Mesenchymal stem cell (in vitro differentiated cells and primary cell): ENCODE measurements at regions not wholly inside any gene's neighbourhood (a gene's known extent, or its start where the extent isn't known, plus 50 kb on each side); places are given as distances from the start of the nearest gene placed in this dataset.

ENCODE experiments used
- DNase-seq: peaks from one replicate; pipeline ENCODE4 v3.0.0-alpha.2; 2013
- H2AFZ ChIP-seq: one replicate; pipeline ENCODE4 v1.6.1; 2013; ENCODE audit warnings: low read depth, mild to moderate bottlenecking, control low read depth, inconsistent platforms, low read length, moderate library complexity
- H2AK5ac ChIP-seq: 2 replicates; pipeline ENCODE4 v1.6.1; 2013; ENCODE audit warnings: low read length, moderate library complexity, mild to moderate bottlenecking, inconsistent platforms; ENCODE audit not compliant: severe bottlenecking
- H2BK120ac ChIP-seq: one replicate; pipeline ENCODE4 v1.6.1; 2013; ENCODE audit warnings: low read depth, mild to moderate bottlenecking, inconsistent platforms, low read length, moderate library complexity
- H2BK12ac ChIP-seq, 2 experiments: one replicate each; pipeline ENCODE4 v1.6.1; 2013; ENCODE audit warnings: inconsistent platforms in 2 of 2, low read length in 2 of 2, mild to moderate bottlenecking in 2 of 2, moderate library complexity in 2 of 2, control low read depth in 1 of 2
- H2BK15ac ChIP-seq: one replicate; pipeline ENCODE4 v1.6.1; 2013; ENCODE audit warnings: mild to moderate bottlenecking, low read depth, inconsistent platforms; ENCODE audit not compliant: poor library complexity, severe bottlenecking
- H2BK5ac ChIP-seq: 2 replicates; pipeline ENCODE4 v1.6.1; 2013; ENCODE audit warnings: low read depth, mild to moderate bottlenecking, low read length, control low read depth, inconsistent platforms; ENCODE audit not compliant: poor library complexity, severe bottlenecking
- H3K14ac ChIP-seq, 2 experiments: one replicate each; pipeline ENCODE4 v1.6.1; 2013; ENCODE audit warnings: inconsistent platforms in 2 of 2, low read length in 2 of 2, control low read depth in 1 of 2, mild to moderate bottlenecking in 1 of 2, moderate library complexity in 1 of 2
- H3K18ac ChIP-seq, 2 experiments: one replicate each; pipeline ENCODE4 v1.6.1; 2013; ENCODE audit warnings: inconsistent platforms in 2 of 2, low read length in 2 of 2, control low read depth in 1 of 2, low read depth in 1 of 2, mild to moderate bottlenecking in 1 of 2
- H3K23ac ChIP-seq, 2 experiments: one replicate each; pipeline ENCODE4 v1.6.1; 2013; ENCODE audit warnings: inconsistent platforms in 2 of 2, low read length in 2 of 2, mild to moderate bottlenecking in 2 of 2, moderate library complexity in 2 of 2, control low read depth in 1 of 2
- H3K27ac ChIP-seq: 2 replicates; pipeline ENCODE4 v1.5.1; 2013; ENCODE audit warnings: mild to moderate bottlenecking, moderate library complexity, low read length, control low read depth, inconsistent platforms; ENCODE audit not compliant: poor library complexity, severe bottlenecking
- H3K27me3 ChIP-seq, 2 experiments: 2 replicates each; pipeline versions ENCODE4 v1.6.1 to v1.7.0; 2013; ENCODE audit warnings: low read length in 2 of 2, mild to moderate bottlenecking in 2 of 2, moderate library complexity in 2 of 2, control low read depth in 1 of 2, inconsistent platforms in 1 of 2; ENCODE audit not compliant: control insufficient read depth in 1 of 2, insufficient read depth in 1 of 2
- H3K36me3 ChIP-seq, 2 experiments: 2 replicates each; pipeline versions ENCODE4 v1.6.1 to v1.7.0; 2013; ENCODE audit warnings: low read length in 2 of 2, control low read depth in 1 of 2, inconsistent platforms in 1 of 2, low read depth in 1 of 2, mild to moderate bottlenecking in 1 of 2; ENCODE audit not compliant: insufficient read depth in 2 of 2, control insufficient read depth in 1 of 2
- H3K4ac ChIP-seq, 2 experiments: one replicate each; pipeline ENCODE4 v1.6.1; 2013; ENCODE audit warnings: inconsistent platforms in 2 of 2, low read length in 2 of 2, mild to moderate bottlenecking in 2 of 2, moderate library complexity in 2 of 2, control low read depth in 1 of 2, low read depth in 1 of 2
- H3K4me1 ChIP-seq: 2 replicates; pipeline ENCODE4 v1.6.1; 2013; ENCODE audit warnings: low read depth, low read length, control low read depth; ENCODE audit not compliant: control insufficient read depth, insufficient read depth
- H3K4me2 ChIP-seq: 2 replicates; pipeline ENCODE4 v1.6.1; 2013; ENCODE audit warnings: low read length, mild to moderate bottlenecking, inconsistent platforms; ENCODE audit not compliant: poor library complexity, severe bottlenecking
- H3K4me3 ChIP-seq, 2 experiments: 2 replicates each; pipeline versions ENCODE4 v1.5.1 to v1.7.0; 2013; ENCODE audit warnings: low read length in 2 of 2, mild to moderate bottlenecking in 2 of 2, control low read depth in 1 of 2, low read depth in 1 of 2; ENCODE audit not compliant: insufficient read depth in 1 of 2
- H3K79me1 ChIP-seq: replicated peaks from 2 replicates; pipeline ENCODE4 v1.6.1; 2013; ENCODE audit warnings: mild to moderate bottlenecking, control low read depth, low read length, inconsistent platforms; ENCODE audit not compliant: poor library complexity, severe bottlenecking
- H3K9ac ChIP-seq: 2 replicates; pipeline ENCODE4 v1.7.0; 2013; ENCODE audit warnings: mild to moderate bottlenecking, low read length, moderate library complexity
- H3K9me3 ChIP-seq: 2 replicates; pipeline ENCODE4 v1.7.0; 2013; ENCODE audit warnings: mild to moderate bottlenecking, low read length; ENCODE audit not compliant: control insufficient read depth
- H4K8ac ChIP-seq: one replicate; pipeline ENCODE4 v1.6.1; 2013; ENCODE audit warnings: inconsistent platforms, mild to moderate bottlenecking, low read length, moderate library complexity
- H4K91ac ChIP-seq: one replicate; pipeline ENCODE4 v1.6.1; 2013; ENCODE audit warnings: mild to moderate bottlenecking, low read length, inconsistent platforms
- WGBS: methylation state at CpG from one replicate; pipeline ENCODE4 v1.1.7; 2013; ENCODE audit warnings: mixed read lengths; 5-methylcytosine and 5-hydroxymethylcytosine counted together

DNA sequence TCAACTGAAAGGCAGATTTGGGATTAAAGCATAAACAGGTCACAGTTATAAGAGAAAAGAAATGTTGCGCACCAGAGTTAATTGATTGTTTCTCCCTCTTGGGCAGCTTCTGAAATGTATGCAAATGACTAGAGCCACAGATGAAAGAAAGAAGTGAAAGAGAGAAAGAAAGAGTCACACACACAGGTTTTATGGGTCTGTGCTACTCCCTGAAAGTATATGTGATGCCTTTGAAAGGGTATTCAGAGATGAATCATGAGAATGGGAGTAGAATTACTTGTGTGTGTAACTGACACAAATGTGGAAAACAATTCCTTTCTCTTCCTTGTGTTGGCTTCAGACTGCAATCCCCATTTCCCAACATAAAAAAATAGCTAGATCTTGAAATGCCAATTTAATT is 196.9 kb downstream of the FOXA2 start:
- Histone ChIP-seq H3K14ac (no peak overlapping the region), H2BK15ac (no peak overlapping the region), H4K8ac (no peak overlapping the region), H3K18ac (no peak overlapping the region), H2BK5ac (no peak overlapping the region), H3K4ac (no peak overlapping the region), H3K4me2 (no peak overlapping the region), H3K4me1 (peaks cover 9% of the 10 kb centered on the region), H3K23ac (no peak overlapping the region), H3K4me3 (no peak overlapping the region), H2AK5ac (no peak overlapping the region), H3K36me3 (no peaks in the 10 kb centered on the region), H3K79me1 (no peaks in the 10 kb centered on the region), H3K27me3 (peaks cover 0 to 22% of the 10 kb centered on the region in 2 experiments), H4K91ac (no peak overlapping the region), H3K9me3 (no peaks in the 10 kb centered on the region), H3K9ac (no peak overlapping the region), H2BK12ac (no peak overlapping the region), H3K27ac (no peak overlapping the region), H2AFZ (no peak overlapping the region), H2BK120ac (no peak overlapping the region)
- WGBS: 98% methylated on average over 1 of the region's 1 CpG
- no peak for DNase-seq

DNA sequence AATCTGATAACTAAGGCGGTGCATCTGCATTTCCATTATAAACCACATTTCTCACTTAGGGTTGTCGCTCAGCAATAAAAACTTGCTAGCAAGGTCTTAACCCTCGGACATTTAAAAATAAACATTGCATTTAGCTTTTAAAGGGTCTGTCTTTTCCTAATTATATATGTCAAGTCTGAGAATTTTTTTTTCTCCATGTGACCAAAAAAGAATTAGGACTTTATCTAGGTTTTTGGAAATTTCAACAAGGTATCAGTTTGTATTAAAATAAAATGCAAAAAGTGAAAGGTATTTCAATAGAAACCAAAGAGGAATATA is 198.1 kb downstream of the FOXA2 start:
- WGBS: 91% methylated on average over 2 of the region's 3 CpGs
- H3K79me1 ChIP-seq: no peaks in the 10 kb centered on the region
- no peak for DNase-seq

DNA sequence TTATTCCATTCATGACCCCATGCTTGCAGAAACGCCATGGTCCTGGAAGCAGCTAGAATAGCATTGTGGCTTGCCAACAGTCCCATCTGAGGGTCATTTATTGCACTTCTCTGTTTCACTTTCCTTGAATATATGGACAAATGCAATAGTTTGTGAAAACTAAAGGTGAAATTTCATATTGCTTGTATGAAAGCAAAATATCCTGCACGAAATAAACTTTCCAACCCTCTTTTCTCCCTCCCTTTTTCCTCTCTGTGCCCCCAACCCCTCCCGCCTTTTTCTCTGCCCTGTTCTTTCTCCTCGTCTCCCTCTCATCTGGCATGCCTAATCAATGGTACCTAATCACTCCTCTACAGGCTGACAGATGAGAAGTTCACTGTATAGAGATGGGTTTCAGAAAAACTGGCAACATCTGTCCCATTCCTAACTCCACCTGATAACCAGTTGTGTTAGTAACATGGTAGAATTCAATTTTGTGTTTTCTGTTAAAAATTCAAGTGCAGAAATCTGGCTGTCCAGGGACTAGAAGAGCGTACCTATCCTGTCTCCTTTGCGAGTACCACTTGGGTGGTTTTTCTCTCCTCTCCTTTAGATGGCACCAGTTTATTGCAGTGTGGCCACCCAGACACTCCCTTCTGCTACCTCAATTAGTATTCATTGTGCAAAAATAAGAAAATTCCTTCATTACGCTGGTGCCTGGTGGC is 198.6 kb downstream of the FOXA2 start:
- H4K8ac ChIP-seq: no peak overlapping the region
- H2AFZ ChIP-seq: no peak overlapping the region
- no peak overlapping the region for H3K27ac ChIP-seq
- no peak overlapping the region for H3K4me3 ChIP-seq
- no peak overlapping the region for H2BK5ac ChIP-seq
- H3K9me3 ChIP-seq: no peaks in the 10 kb centered on the region
- H3K4me1 ChIP-seq: peaks cover 11% of the 10 kb centered on the region
- no peaks in the 10 kb centered on the region for H3K79me1 ChIP-seq
- H4K91ac ChIP-seq: no peak overlapping the region
- H3K4me2 ChIP-seq: no peak overlapping the region
- no peaks in the 10 kb centered on the region for H3K36me3 ChIP-seq
- DNase-seq: no peak
- H3K4ac ChIP-seq: no peak overlapping the region
- H3K27me3 ChIP-seq: peaks cover 0 to 22% of the 10 kb centered on the region in 2 experiments
- no peak overlapping the region for H2BK120ac ChIP-seq
- no peak overlapping the region for H3K23ac ChIP-seq
- H3K18ac ChIP-seq: no peak overlapping the region
- H3K14ac ChIP-seq: no peak overlapping the region
- no peak overlapping the region for H3K9ac ChIP-seq
- H2BK12ac ChIP-seq: no peak overlapping the region
- H2BK15ac ChIP-seq: no peak overlapping the region
- 60% methylated on average over 6 of the region's 7 CpGs for WGBS
- no peak overlapping the region for H2AK5ac ChIP-seq

More for the DNA sequence above, 198.1 kb downstream of the FOXA2 start:
- H3K27me3 ChIP-seq: peaks cover 0 to 22% of the 10 kb centered on the region in 2 experiments
- no peak overlapping the region for H2BK5ac ChIP-seq
- no peak overlapping the region for H2BK120ac ChIP-seq
- H3K4me3 ChIP-seq: no peak overlapping the region
- peaks cover 11% of the 10 kb centered on the region for H3K4me1 ChIP-seq
- H3K27ac ChIP-seq: no peak overlapping the region
- H3K36me3 ChIP-seq: no peaks in the 10 kb centered on the region
- no peak overlapping the region for H3K4ac ChIP-seq
- no peak overlapping the region for H2BK12ac ChIP-seq
- no peak overlapping the region for H4K91ac ChIP-seq
- H3K18ac ChIP-seq: no peak overlapping the region
- no peak overlapping the region for H2AK5ac ChIP-seq
- H3K4me2 ChIP-seq: no peak overlapping the region
- H3K23ac ChIP-seq: no peak overlapping the region
- H2AFZ ChIP-seq: no peak overlapping the region
- H3K9me3 ChIP-seq: no peaks in the 10 kb centered on the region
- H3K14ac ChIP-seq: no peak overlapping the region
- H3K9ac ChIP-seq: no peak overlapping the region
- no peak overlapping the region for H2BK15ac ChIP-seq
- H4K8ac ChIP-seq: no peak overlapping the region

DNA sequence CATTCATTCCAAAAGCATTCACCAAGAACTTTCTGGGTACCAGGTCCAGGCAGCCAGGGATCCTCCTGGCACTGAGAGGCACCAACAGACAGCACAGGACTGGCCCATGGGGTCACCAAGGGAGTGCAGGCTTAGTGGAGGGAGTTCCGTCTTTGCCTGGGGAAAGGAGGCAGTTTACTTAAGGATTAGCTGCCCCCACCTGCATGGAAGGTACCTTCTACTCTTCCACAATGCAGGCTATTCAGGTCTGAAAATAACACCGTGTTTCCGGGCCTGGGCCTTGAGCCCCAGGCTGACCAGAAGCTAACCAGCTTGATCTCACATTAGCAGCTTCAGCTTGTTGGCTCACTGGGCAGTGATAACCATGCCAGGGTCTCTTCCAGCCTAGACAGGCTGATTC is 199.4 kb downstream of the FOXA2 start:
- H3K79me1 ChIP-seq: no peaks in the 10 kb centered on the region
- no peak overlapping the region for H4K91ac ChIP-seq
- H3K18ac ChIP-seq: no peak overlapping the region
- no peak overlapping the region for H3K23ac ChIP-seq
- no peak overlapping the region for H3K4me3 ChIP-seq
- 90% methylated on average over 3 of the region's 3 CpGs for WGBS
- no peaks in the 10 kb centered on the region for H3K9me3 ChIP-seq
- H3K27me3 ChIP-seq: peaks cover 0 to 22% of the 10 kb centered on the region in 2 experiments
- H2BK120ac ChIP-seq: no peak overlapping the region
- H3K9ac ChIP-seq: no peak overlapping the region
- H3K36me3 ChIP-seq: no peaks in the 10 kb centered on the region
- no peak overlapping the region for H2BK12ac ChIP-seq
- DNase-seq: no peak
- no peak overlapping the region for H3K14ac ChIP-seq
- no peak overlapping the region for H3K4me2 ChIP-seq
- H2BK5ac ChIP-seq: no peak overlapping the region
- H3K4ac ChIP-seq: no peak overlapping the region
- no peak overlapping the region for H2AFZ ChIP-seq
- no peak overlapping the region for H2AK5ac ChIP-seq
- H3K27ac ChIP-seq: no peak overlapping the region
- no peak overlapping the region for H4K8ac ChIP-seq
- peaks cover 8% of the 10 kb centered on the region for H3K4me1 ChIP-seq
- no peak overlapping the region for H2BK15ac ChIP-seq
